ENCODE measurements at regions not wholly inside any gene's neighbourhood (a gene's known extent, or its start where the extent isn't known, plus 50 kb on each side); places are given as distances from the start of the nearest gene placed in this dataset.

- WGBS, 2 donors = 79 to 84% methylated on average over 5 of the region's 5 CpGs
- ATAC-seq = no peak
- Histone ChIP-seq H3K27ac (no peak overlapping the region), H3K4me1 (no peaks in the 10 kb centered on the region), H3K27me3 (no peaks in the 10 kb centered on the region), H3K36me3 (no peaks in the 10 kb centered on the region), H3K9me3 (no peaks in the 10 kb centered on the region), H3K4me3 (no peak overlapping the region)
- TF ChIP-seq, protein P1, sequence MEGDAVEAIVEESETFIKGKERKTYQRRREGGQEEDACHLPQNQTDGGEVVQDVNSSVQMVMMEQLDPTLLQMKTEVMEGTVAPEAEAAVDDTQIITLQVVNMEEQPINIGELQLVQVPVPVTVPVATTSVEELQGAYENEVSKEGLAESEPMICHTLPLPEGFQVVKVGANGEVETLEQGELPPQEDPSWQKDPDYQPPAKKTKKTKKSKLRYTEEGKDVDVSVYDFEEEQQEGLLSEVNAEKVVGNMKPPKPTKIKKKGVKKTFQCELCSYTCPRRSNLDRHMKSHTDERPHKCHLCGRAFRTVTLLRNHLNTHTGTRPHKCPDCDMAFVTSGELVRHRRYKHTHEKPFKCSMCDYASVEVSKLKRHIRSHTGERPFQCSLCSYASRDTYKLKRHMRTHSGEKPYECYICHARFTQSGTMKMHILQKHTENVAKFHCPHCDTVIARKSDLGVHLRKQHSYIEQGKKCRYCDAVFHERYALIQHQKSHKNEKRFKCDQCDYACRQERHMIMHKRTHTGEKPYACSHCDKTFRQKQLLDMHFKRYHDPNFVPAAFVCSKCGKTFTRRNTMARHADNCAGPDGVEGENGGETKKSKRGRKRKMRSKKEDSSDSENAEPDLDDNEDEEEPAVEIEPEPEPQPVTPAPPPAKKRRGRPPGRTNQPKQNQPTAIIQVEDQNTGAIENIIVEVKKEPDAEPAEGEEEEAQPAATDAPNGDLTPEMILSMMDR (IDR thresholded peaks at IDR 0.05) = no peak
- intact Hi-C loops (cut with DNase I) = no loop called here
- no peak for DNase-seq
- FAIRE-seq = no peak
Measured at GRCh38 chr2:122858813-122859212, 1103.4 kb downstream of the TSN start.

DNA sequence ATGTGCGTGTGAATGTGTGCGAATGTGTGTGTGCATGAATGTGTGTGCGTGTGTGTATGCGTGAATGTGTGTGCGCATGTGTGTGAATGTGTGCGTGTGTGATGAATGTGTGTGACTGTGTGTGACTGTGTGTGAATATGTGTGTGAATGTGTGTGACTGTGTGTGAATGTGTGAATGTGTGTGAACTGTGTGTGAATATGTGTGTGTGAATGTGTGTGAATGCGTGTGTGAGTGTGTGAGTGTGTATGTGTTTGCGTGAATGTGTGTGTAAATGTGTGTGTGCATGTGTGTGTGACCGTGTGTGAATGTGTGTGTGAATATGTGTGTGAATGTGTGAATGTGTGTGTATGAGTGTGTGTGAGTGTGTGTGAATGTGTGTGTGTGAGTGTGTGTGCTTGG, 1103.8 kb downstream of the TSN start:
- intact Hi-C loops (cut with DNase I) = no loop called here
- DNase-seq (no peak), FAIRE-seq (no peak), ATAC-seq (no peak)
- Histone ChIP-seq H3K4me3 (no peak overlapping the region), H3K9me3 (no peaks in the 10 kb centered on the region), H3K27me3 (no peaks in the 10 kb centered on the region), H3K27ac (no peak overlapping the region), H3K4me1 (no peaks in the 10 kb centered on the region), H3K36me3 (no peaks in the 10 kb centered on the region)
- 84 to 92% methylated on average over 9 of the region's 9 CpGs for WGBS, 2 donors
- TF ChIP-seq, protein P1 (IDR thresholded peaks at IDR 0.05) = no peak

- H3K36me3 ChIP-seq = no peaks in the 10 kb centered on the region
- ATAC-seq = no peak
- no peaks in the 10 kb centered on the region for H3K9me3 ChIP-seq
- no peak overlapping the region for H3K27ac ChIP-seq
- TF ChIP-seq, protein P1 (IDR thresholded peaks at IDR 0.05) = no peak
- WGBS, 2 donors = 36 to 41% methylated on average over 3 of the region's 3 CpGs
- no peaks in the 10 kb centered on the region for H3K4me1 ChIP-seq
- intact Hi-C loops (cut with DNase I) = no loop called here
- no peak overlapping the region for H3K4me3 ChIP-seq
- FAIRE-seq = no peak
- DNase-seq = no peak
- H3K27me3 ChIP-seq = no peaks in the 10 kb centered on the region
Measured at GRCh38 chr2:122863532-122863931, 1108.1 kb downstream of the TSN start.

- intact Hi-C loops (cut with DNase I) = no loop called here
- ATAC-seq (no peak), DNase-seq (no peak), FAIRE-seq (no peak)
- Histone ChIP-seq H3K4me3 (no peak overlapping the region), H3K27ac (no peak overlapping the region), H3K4me1 (no peaks in the 10 kb centered on the region), H3K9me3 (no peaks in the 10 kb centered on the region), H3K27me3 (no peaks in the 10 kb centered on the region), H3K36me3 (no peaks in the 10 kb centered on the region)
- WGBS, 2 donors = 48 to 56% methylated on average over 3 of the region's 3 CpGs
- TF ChIP-seq, protein P1 (IDR thresholded peaks at IDR 0.05) = no peak
Measured at GRCh38 chr2:122864728-122865127, 1109.3 kb downstream of the TSN start.

- no peaks in the 10 kb centered on the region for H3K9me3 ChIP-seq
- no peaks in the 10 kb centered on the region for H3K4me1 ChIP-seq
- FAIRE-seq (no peak), DNase-seq (no peak), ATAC-seq (no peak)
- no peaks in the 10 kb centered on the region for H3K27me3 ChIP-seq
- intact Hi-C loops (cut with DNase I) = no loop called here
- H3K36me3 ChIP-seq = no peaks in the 10 kb centered on the region
- H3K27ac ChIP-seq = no peak overlapping the region
- TF ChIP-seq, protein P1 (IDR thresholded peaks at IDR 0.05) = no peak
- no peak overlapping the region for H3K4me3 ChIP-seq
Measured at GRCh38 chr2:122866095-122866494, 1110.6 kb downstream of the TSN start.
